GM21528 (cell line): ENCODE measurements at regions not wholly inside any gene's neighbourhood (a gene's known extent, or its start where the extent isn't known, plus 50 kb on each side); places are given as distances from the start of the nearest gene placed in this dataset.
"Not testable (repeated sequence)": the region's sequence is repeated elsewhere in the genome, so short reads cannot be mapped to it uniquely, and the experiment has no call there.

ENCODE experiments used
- ATAC-seq: cut with Tn5 transposase; IDR thresholded peaks from one replicate; pipeline ENCODE4 v1.9.1; 2021; ENCODE audit warnings: mild to moderate bottlenecking, moderate library complexity; ENCODE audit not compliant: unreplicated experiment, low FRiP score

GRCh38 chr2:149781263-149781808 lies 193.8 kb upstream of the MMADHC start:
- no peak for ATAC-seq

- no peak for ATAC-seq
Measured at GRCh38 chr2:149773006-149773405, 185.4 kb upstream of the MMADHC start.

- no peak for ATAC-seq
Measured at GRCh38 chr2:149768320-149768799, 180.8 kb upstream of the MMADHC start.

GRCh38 chr2:149767516-149767974 lies 180.0 kb upstream of the MMADHC start:
- no peak for ATAC-seq

- ATAC-seq: no peak
Measured at GRCh38 chr2:149766339-149766738, 178.8 kb upstream of the MMADHC start.

- ATAC-seq: no peak
Measured at GRCh38 chr2:149765636-149766035, 178.1 kb upstream of the MMADHC start.

GRCh38 chr2:149765003-149765402 lies 177.4 kb upstream of the MMADHC start:
- ATAC-seq: no peak

GRCh38 chr2:149763358-149763757 lies 175.8 kb upstream of the MMADHC start:
- no peak for ATAC-seq

GRCh38 chr2:149761611-149762010 lies 174.0 kb upstream of the MMADHC start:
- ATAC-seq: no peak

GRCh38 chr2:149759382-149759781 lies 171.8 kb upstream of the MMADHC start:
- ATAC-seq: not testable (repeated sequence)

GRCh38 chr2:149754722-149755121 lies 167.1 kb upstream of the MMADHC start:
- not testable (repeated sequence) for ATAC-seq

GRCh38 chr2:149747456-149747855 lies 159.9 kb upstream of the MMADHC start:
- ATAC-seq: no peak

GRCh38 chr2:149745396-149746230 lies 158.0 kb upstream of the MMADHC start:
- no peak for ATAC-seq

GRCh38 chr2:149744865-149745264 lies 157.3 kb upstream of the MMADHC start:
- no peak for ATAC-seq

- ATAC-seq: no peak
Measured at GRCh38 chr2:149743842-149744448, 156.4 kb upstream of the MMADHC start.

- no peak for ATAC-seq
Measured at GRCh38 chr2:149741646-149742045, 154.1 kb upstream of the MMADHC start.

- no peak for ATAC-seq
Measured at GRCh38 chr2:149740490-149740889, 152.9 kb upstream of the MMADHC start.

- no peak for ATAC-seq
Measured at GRCh38 chr2:149739883-149740265, 152.3 kb upstream of the MMADHC start.

- ATAC-seq: no peak
Measured at GRCh38 chr2:149739171-149739882, 151.8 kb upstream of the MMADHC start.

- ATAC-seq: no peak
Measured at GRCh38 chr2:149738767-149739166, 151.2 kb upstream of the MMADHC start.

GRCh38 chr2:149737896-149738295 lies 150.3 kb upstream of the MMADHC start:
- no peak for ATAC-seq
